Psoas muscle (tissue), 7 donors: ENCODE measurements at regions not wholly inside any gene's neighbourhood (a gene's known extent, or its start where the extent isn't known, plus 50 kb on each side); places are given as distances from the start of the nearest gene placed in this dataset.

ENCODE experiments used
- ATAC-seq, 4 donors: fragments of 200-7000 bp; cut with Tn5 transposase; one replicate each; pipeline ENCODE4 v1.9.1; 2020; ENCODE audit warnings: moderate library complexity in 3 of 4, mild to moderate bottlenecking in 2 of 4
- DNase-seq, 2 donors: peaks; one replicate each; pipeline ENCODE4 v3.0.0-alpha.2; 2020
- H3K27ac ChIP-seq: fragments of 200-600 bp; one replicate; pipeline ENCODE4 v1.8.0; 2022
- H3K27me3 ChIP-seq, 3 donors: fragments of 200-600 bp in 1 of 3; one replicate each; pipeline versions ENCODE4 v1.6.1 to v1.8.0; 2013 to 2022; ENCODE audit warnings: low read length in 2 of 3, mild to moderate bottlenecking in 2 of 3, moderate library complexity in 1 of 3; ENCODE audit not compliant: insufficient read depth in 3 of 3
- H3K36me3 ChIP-seq, 2 donors: fragments of 200-600 bp in 1 of 2; one replicate each; pipeline versions ENCODE4 v1.6.1 to v1.8.0; 2013 to 2022; ENCODE audit warnings: low read depth in 1 of 2, mild to moderate bottlenecking in 1 of 2, moderate library complexity in 1 of 2; ENCODE audit not compliant: insufficient read depth in 1 of 2
- H3K4me1 ChIP-seq: fragments of 200-600 bp; one replicate; pipeline ENCODE4 v1.8.0; 2022
- H3K4me3 ChIP-seq: fragments of 200-600 bp; one replicate; pipeline ENCODE4 v1.8.0; 2022; ENCODE audit warnings: mild to moderate bottlenecking
- H3K9me3 ChIP-seq: fragments of 200-600 bp; one replicate; pipeline ENCODE4 v1.8.0; 2022
- CTCF ChIP-seq: fragments of 200-600 bp; IDR thresholded peaks from one replicate; pipeline ENCODE4 v1.8.0; 2022; ENCODE audit warnings: antibody characterized with exemption
- WGBS, 3 donors: extraction: QIAGEN DNeasy Blood & Tissue Kit; methylation state at CpG; one replicate each; pipeline versions ENCODE4 v1.1.6 to v1.1.7; 2013; 5-methylcytosine and 5-hydroxymethylcytosine counted together
- intact Hi-C, 2 donors: fragments of 100-400 bp; cut with DNase I; formaldehyde crosslinking; loops; one replicate each; pipeline versions ENCODE4 v1.11.0 to v1.14.2; 2022
- donor health status: healthy with polysubstance abuse.
- donor health status: DM: no; HTN: no; CAD: no; lungs with moderate emphysema.
- donor health status: Bipolar disorder and iron deficiency.
- donor health status: healthy.
- donor health status: DM: yes; HTN: yes; CAD: no.
- donor health status: DM: no; HTN: no; CAD: no.
- donor health status: DM: yes; HTN: yes; CAD: no.

GRCh38 chr7:142485617-142486226, 227.9 kb upstream of the PRSS58 start:
- no peak for DNase-seq
- H3K9me3 ChIP-seq, result no peaks in the 10 kb centered on the region
- intact Hi-C loops, result loop anchor here in 1 of 2 donors (5.0 to 10.0 kb wide), 2 partner anchors 63 to 131 kb away; no protein-coding TSS in a partner anchor
- peak; percentile 18 for TF ChIP-seq CTCF
- H3K36me3 ChIP-seq, result no peaks in the 10 kb centered on the region
- H3K27ac ChIP-seq, result no peak overlapping the region
- peaks cover 3% of the 10 kb centered on the region for H3K4me1 ChIP-seq
- ATAC-seq, result peak in 2 of 4 donors; percentile 40 to 45
- no peak overlapping the region for H3K4me3 ChIP-seq
- no peaks in the 10 kb centered on the region for H3K27me3 ChIP-seq
- WGBS, 3 donors, result 74 to 81% (median 78%) methylated on average over 7 of the region's 7 CpGs

GRCh38 chr7:142483659-142484317, 225.9 kb upstream of the PRSS58 start:
- Histone ChIP-seq H3K36me3 (no peaks in the 10 kb centered on the region), H3K27me3 (no peaks in the 10 kb centered on the region), H3K4me3 (no peak overlapping the region), H3K9me3 (no peaks in the 10 kb centered on the region), H3K27ac (no peak overlapping the region), H3K4me1 (peaks cover 3% of the 10 kb centered on the region)
- WGBS, 3 donors, result 72 to 81% (median 77%) methylated on average over 5 of the region's 5 CpGs
- no peak for TF ChIP-seq CTCF
- DNase-seq (no peak), ATAC-seq (no peak)
- intact Hi-C loops, result loop anchor here in 1 of 2 donors (10.0 kb wide), 1 partner anchor 129 kb away; no protein-coding TSS in a partner anchor

GRCh38 chr7:142482891-142483658, 225.2 kb upstream of the PRSS58 start:
- DNase-seq (peak; percentile 32 to 62), ATAC-seq (peak; percentile 52 to 83 (median 78))
- peaks cover 3% of the 10 kb centered on the region for H3K4me1 ChIP-seq
- intact Hi-C loops, result loop anchor here in 1 of 2 donors (10.0 kb wide), 1 partner anchor 128 kb away; no protein-coding TSS in a partner anchor
- H3K27me3 ChIP-seq, result no peaks in the 10 kb centered on the region
- no peak overlapping the region for H3K27ac ChIP-seq
- H3K36me3 ChIP-seq, result no peaks in the 10 kb centered on the region
- WGBS, 3 donors, result 53 to 63% (median 57%) methylated on average over 9 of the region's 9 CpGs
- peak; percentile 70 for TF ChIP-seq CTCF
- no peak overlapping the region for H3K4me3 ChIP-seq
- H3K9me3 ChIP-seq, result no peaks in the 10 kb centered on the region

DNA sequence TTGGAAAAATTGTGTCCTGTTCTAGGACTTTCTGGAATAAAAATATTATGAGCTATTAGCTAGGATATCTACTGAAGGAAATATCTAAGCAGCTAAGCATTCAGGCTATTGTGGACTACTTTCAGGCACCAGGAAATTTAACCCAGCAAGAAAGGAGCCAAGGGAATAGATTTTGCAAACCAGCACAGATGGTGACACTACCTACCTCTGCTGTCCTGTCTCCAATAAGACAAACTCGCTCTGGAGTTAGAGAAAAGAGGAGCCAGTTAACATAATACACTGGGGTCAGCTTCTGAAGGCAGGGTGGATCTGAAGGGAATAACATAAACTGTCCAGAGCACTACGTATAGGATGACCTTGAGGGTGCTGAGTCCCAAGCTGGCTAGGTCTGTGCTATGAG, 223.7 kb upstream of the PRSS58 start:
- H3K36me3 ChIP-seq, result no peaks in the 10 kb centered on the region
- WGBS, 3 donors, result 16 to 45% (median 33%) methylated on average over 2 of the region's 2 CpGs
- intact Hi-C loops, result loop anchor here in 1 of 2 donors (10.0 kb wide), 1 partner anchor 127 kb away; no protein-coding TSS in a partner anchor
- ATAC-seq (peak in 3 of 4 donors; percentile 32 to 80 (median 43)), DNase-seq (no peak)
- H3K27ac ChIP-seq, result no peak overlapping the region
- H3K27me3 ChIP-seq, result no peaks in the 10 kb centered on the region
- TF ChIP-seq CTCF, result peak; percentile 39
- no peak overlapping the region for H3K4me3 ChIP-seq
- no peaks in the 10 kb centered on the region for H3K9me3 ChIP-seq
- H3K4me1 ChIP-seq, result peaks cover 3% of the 10 kb centered on the region
